ENCODE measurements at regions not wholly inside any gene's neighbourhood (a gene's known extent, or its start where the extent isn't known, plus 50 kb on each side); places are given as distances from the start of the nearest gene placed in this dataset.

DNA sequence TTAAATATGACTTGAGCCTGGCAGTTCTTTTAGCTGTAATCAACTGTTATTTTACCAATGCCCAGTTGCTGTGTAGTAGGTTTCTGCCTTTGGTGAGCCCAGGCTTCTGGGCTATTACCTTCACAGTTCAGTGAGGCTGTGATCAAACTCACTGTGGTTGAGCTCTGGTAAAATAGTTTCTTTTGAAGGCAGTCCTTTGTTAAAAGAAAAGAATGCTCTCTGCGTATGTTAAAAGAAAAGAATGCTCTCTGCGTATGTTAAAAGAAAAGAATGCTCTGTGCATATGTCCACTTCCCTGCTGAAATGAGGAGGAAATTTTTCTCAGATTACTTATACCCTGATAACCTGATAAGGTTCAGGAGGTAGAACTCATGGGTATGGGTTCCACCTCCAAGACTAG lies 244.3 kb downstream of the RNF144A start:
- no peak for TF ChIP-seq POLR2A (IDR thresholded peaks at IDR 0.05; ENCODE audit: low read depth)
- no peak for TF ChIP-seq CTCF (IDR thresholded peaks at IDR 0.05)
- no peak for TF ChIP-seq POLR2AphosphoS5 (IDR thresholded peaks at IDR 0.05)
- TF ChIP-seq EP300 (IDR thresholded peaks at IDR 0.05): no peak

Data from esophagus muscularis mucosa (tissue), 4 donors.